Lung (tissue), 11 donors: ENCODE measurements at regions not wholly inside any gene's neighbourhood (a gene's known extent, or its start where the extent isn't known, plus 50 kb on each side); places are given as distances from the start of the nearest gene placed in this dataset.

Source experiments
- ATAC-seq: fragments of 200-7000 bp; cut with Tn5 transposase; one replicate; pipeline ENCODE4 v1.9.1; 2020; ENCODE audit warnings: moderate number of reproducible peaks; ENCODE audit not compliant: insufficient read depth, low FRiP score
- DNase-seq, 3 donors: peaks; one replicate each; pipeline ENCODE4 v3.0.0-alpha.2; 2013 to 2017
- H3K27ac ChIP-seq, 2 donors: one replicate each; pipeline ENCODE4 v1.5.1; 2013; ENCODE audit warnings: mild to moderate bottlenecking in 2 of 2, moderate library complexity in 2 of 2, control low read depth in 1 of 2, inconsistent platforms in 1 of 2, low read depth in 1 of 2, low read length in 1 of 2
- H3K27me3 ChIP-seq, 3 donors: one replicate each; pipeline ENCODE4 v1.5.1; 2013; ENCODE audit warnings: low read length in 2 of 3; ENCODE audit not compliant: control insufficient read depth in 3 of 3, insufficient read depth in 3 of 3
- H3K36me3 ChIP-seq, 4 donors: one replicate each; pipeline ENCODE4 v1.5.1; 2013; ENCODE audit warnings: low read length in 4 of 4, mild to moderate bottlenecking in 1 of 4, moderate library complexity in 1 of 4; ENCODE audit not compliant: control insufficient read depth in 4 of 4, insufficient read depth in 4 of 4
- H3K4me1 ChIP-seq, 5 donors: one replicate each; pipeline ENCODE4 v1.5.1; 2013; ENCODE audit warnings: low read length in 5 of 5, mild to moderate bottlenecking in 2 of 5, moderate library complexity in 1 of 5; ENCODE audit not compliant: control insufficient read depth in 5 of 5, insufficient read depth in 5 of 5
- H3K4me3 ChIP-seq: one replicate; pipeline ENCODE4 v1.5.1; 2013; ENCODE audit warnings: mild to moderate bottlenecking, control low read depth, moderate library complexity
- H3K9ac ChIP-seq, 2 donors: one replicate each; pipeline ENCODE4 v1.5.1; 2013; ENCODE audit warnings: low read length in 2 of 2, control low read depth in 1 of 2; ENCODE audit not compliant: insufficient read depth in 1 of 2
- H3K9me3 ChIP-seq, 4 donors: one replicate each; pipeline ENCODE4 v1.5.1; 2013; ENCODE audit warnings: low read length in 3 of 4, mild to moderate bottlenecking in 1 of 4, moderate library complexity in 1 of 4; ENCODE audit not compliant: control insufficient read depth in 4 of 4, insufficient read depth in 3 of 4
- CTCF ChIP-seq: IDR thresholded peaks from 2 replicates; pipeline ENCODE4 v1.5.1; 2012; ENCODE audit warnings: mild to moderate bottlenecking; ENCODE audit errors: control extremely low read depth, extremely low read depth
- WGBS, 2 donors: extraction: QIAGEN DNeasy Blood & Tissue Kit; methylation state at CpG; one replicate each; pipeline ENCODE4 v1.1.7; 2013; 5-methylcytosine and 5-hydroxymethylcytosine counted together
- donor health status: control.
- donor health status: control.
- donor health status: Bipolar disorder and iron deficiency.
- donor health status: healthy.
- donor health status: DM: yes; HTN: yes; CAD: no.

GRCh38 chr6:150687508-150687907 is 87.8 kb downstream of the PLEKHG1 start:
- 33 to 67% methylated on average over 6 of the region's 6 CpGs for WGBS, 2 donors

GRCh38 chr6:150689900-150690590 is 90.4 kb downstream of the PLEKHG1 start:
- Histone ChIP-seq H3K36me3 (no peaks in the 10 kb centered on the region), H3K27me3 (no peaks in the 10 kb centered on the region), H3K9ac (no peak overlapping the region), H3K4me3 (no peak overlapping the region), H3K9me3 (no peaks in the 10 kb centered on the region), H3K27ac (no peak overlapping the region), H3K4me1 (peaks cover 0 to 13% (median 9%) of the 10 kb centered on the region in 5 donors)
- DNase-seq (no peak), ATAC-seq (no peak)
- TF ChIP-seq CTCF = no peak
- 88 to 89% methylated on average over 5 of the region's 5 CpGs for WGBS, 2 donors

More at GRCh38 chr6:150687508-150687907, 87.8 kb downstream of the PLEKHG1 start:
- DNase-seq (no peak), ATAC-seq (no peak)
- Histone ChIP-seq H3K9me3 (no peaks in the 10 kb centered on the region), H3K27me3 (no peaks in the 10 kb centered on the region), H3K4me1 (peaks cover 0 to 23% (median 8%) of the 10 kb centered on the region in 5 donors), H3K36me3 (no peaks in the 10 kb centered on the region), H3K4me3 (no peak overlapping the region), H3K27ac (peak overlapping the region in 1 of 2 donors; percentile 74), H3K9ac (no peak overlapping the region)
- no peak for TF ChIP-seq CTCF

- TF ChIP-seq CTCF = no peak
- 88 to 89% methylated on average over 6 of the region's 6 CpGs for WGBS, 2 donors
- Histone ChIP-seq H3K4me1 (peaks cover 0 to 13% (median 8%) of the 10 kb centered on the region in 5 donors), H3K27ac (no peak overlapping the region), H3K9ac (no peak overlapping the region), H3K9me3 (no peaks in the 10 kb centered on the region), H3K36me3 (no peaks in the 10 kb centered on the region), H3K4me3 (no peak overlapping the region), H3K27me3 (no peaks in the 10 kb centered on the region)
- DNase-seq (no peak), ATAC-seq (no peak)
Observed at GRCh38 chr6:150690681-150691080, 91.0 kb downstream of the PLEKHG1 start.

- no peak for TF ChIP-seq CTCF
- Histone ChIP-seq H3K4me3 (no peak overlapping the region), H3K9ac (no peak overlapping the region), H3K27ac (no peak overlapping the region), H3K4me1 (peaks cover 0 to 17% (median 7%) of the 10 kb centered on the region in 5 donors), H3K36me3 (no peaks in the 10 kb centered on the region), H3K9me3 (no peaks in the 10 kb centered on the region), H3K27me3 (no peaks in the 10 kb centered on the region)
- WGBS, 2 donors = 21 to 43% methylated on average over 2 of the region's 2 CpGs
- ATAC-seq (no peak), DNase-seq (no peak)
Observed at GRCh38 chr6:150691463-150691862, 91.8 kb downstream of the PLEKHG1 start.
